Stimulated activated CD4-positive, alpha-beta T cell treated with anti-CD3 and anti-CD28 coated beads, Interleukin-1b, Interleukin-23, amount 100 ng/mL, for 4 hours (primary cell): ENCODE measurements at regions not wholly inside any gene's neighbourhood (a gene's known extent, or its start where the extent isn't known, plus 50 kb on each side); places are given as distances from the start of the nearest gene placed in this dataset.

Experiments
- DNase-seq, 2 donors: peaks; one replicate each; pipeline ENCODE4 v3.0.0-alpha.2; 2020; ENCODE audit warnings: low read depth in 2 of 2

DNA sequence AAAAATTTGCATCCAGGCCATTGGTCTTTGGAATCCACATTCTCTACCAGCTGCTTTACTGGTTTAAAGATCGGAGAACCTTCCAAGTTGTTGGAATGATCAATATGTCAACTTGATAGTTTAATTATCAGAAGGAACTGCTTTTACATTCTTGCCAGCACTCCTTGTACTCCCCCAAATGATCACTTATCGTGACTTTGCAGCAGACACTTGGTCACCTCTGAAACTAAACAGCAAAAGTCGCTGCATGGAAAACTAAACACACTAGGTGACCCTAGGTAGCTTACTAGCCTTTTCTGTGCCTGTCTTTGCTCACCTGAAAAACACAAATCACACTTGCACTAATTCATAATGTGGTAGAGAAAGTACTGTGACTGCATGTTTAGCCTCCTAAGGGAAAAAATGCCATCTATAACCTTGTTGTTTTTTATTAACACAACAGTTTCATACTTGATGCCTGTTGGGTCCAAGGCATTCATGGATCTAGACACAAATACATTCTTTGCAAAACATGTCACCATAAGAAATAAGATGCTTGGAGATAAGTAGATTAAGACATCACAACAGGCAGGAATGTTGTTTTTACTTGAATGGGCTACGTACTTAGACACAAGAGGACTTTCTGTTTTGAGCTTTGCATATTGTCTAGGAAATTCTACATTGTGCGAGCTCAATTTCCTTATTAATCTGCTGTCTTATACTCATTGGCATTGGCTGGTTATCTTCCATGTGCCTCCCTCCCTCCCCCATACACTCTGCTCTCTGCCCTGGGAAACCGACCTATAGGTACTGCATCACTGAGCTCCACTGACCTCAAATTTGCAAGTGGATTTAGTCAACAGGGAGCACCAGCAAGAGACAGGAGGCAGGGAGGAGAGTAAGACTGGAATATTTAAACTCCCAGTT lies 219.1 kb upstream of the STK17B start:
- DNase-seq, result no peak

GRCh38 chr2:196391149-196391479 lies 219.7 kb upstream of the STK17B start:
- DNase-seq, result no peak

- no peak for DNase-seq
Observed at GRCh38 chr2:196399096-196399495, 227.7 kb upstream of the STK17B start.

GRCh38 chr2:196399722-196400691 lies 228.6 kb upstream of the STK17B start:
- no peak for DNase-seq

GRCh38 chr2:196403471-196403870 lies 232.1 kb upstream of the STK17B start:
- DNase-seq, result no peak

- DNase-seq, result no peak
Observed at GRCh38 chr2:196404276-196404675, 232.9 kb upstream of the STK17B start.

- DNase-seq, result no peak
Observed at GRCh38 chr2:196407675-196408264, 231.7 kb upstream of the CCDC150 start.

DNA sequence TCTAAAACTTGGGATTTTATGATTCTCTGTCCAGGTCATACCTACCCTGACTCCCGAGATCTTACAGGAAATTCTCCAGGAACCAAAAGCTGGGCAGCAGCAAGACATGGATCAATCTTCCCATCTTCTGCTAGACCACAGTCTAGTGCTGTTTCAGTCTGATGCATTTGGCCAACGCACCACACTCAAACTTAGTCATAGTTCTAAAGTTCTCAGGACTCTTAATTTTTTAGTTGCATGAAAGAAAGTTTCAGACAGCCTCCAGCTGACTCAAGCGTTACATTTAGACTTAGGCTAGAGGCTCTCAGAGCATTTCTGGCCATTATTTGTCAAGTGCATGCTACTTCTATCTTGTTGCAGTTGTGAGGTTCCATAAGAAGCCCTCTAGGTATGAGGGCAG lies 230.1 kb upstream of the CCDC150 start:
- no peak for DNase-seq

DNA sequence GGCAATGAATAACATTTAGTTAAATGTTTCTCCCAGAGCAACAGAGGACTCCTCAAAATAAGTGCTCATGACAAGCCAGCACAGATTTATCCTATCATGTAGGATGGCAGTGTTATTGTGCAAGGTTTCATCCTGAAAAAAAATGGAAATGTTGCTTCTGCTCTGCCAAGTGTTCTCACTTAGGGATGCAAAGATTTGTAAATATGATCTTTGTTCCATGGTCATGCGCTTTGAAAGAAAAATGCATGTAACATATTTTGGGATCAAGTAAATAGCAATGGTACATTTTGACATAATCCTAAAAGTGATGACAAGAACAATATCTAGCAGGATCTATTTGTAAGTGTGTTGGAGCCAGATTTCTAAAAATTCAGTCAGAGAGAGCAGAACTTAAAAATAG lies 229.5 kb upstream of the CCDC150 start:
- DNase-seq, result no peak

- DNase-seq, result no peak
Observed at GRCh38 chr2:196413821-196414274, 225.7 kb upstream of the CCDC150 start.

DNA sequence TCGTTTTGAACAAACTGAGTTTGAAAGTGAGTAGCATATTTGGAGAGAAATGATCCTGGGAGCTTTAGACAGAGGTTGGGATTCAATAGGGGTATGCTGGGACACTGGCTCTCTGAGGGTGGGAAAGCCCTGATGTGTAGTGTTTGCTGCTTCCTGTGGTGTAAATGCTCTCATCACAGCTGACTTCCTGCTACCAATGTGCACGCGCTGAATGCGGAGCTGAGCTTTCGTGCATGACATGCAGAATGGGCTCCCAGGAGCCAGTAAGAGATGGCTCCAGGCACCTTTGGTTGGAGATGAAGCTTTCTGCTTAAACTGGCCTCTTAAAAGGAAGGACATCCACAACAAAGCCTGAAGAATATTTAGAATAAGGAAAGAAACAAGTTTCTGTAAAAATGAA lies 224.1 kb upstream of the CCDC150 start:
- DNase-seq, result no peak

DNA sequence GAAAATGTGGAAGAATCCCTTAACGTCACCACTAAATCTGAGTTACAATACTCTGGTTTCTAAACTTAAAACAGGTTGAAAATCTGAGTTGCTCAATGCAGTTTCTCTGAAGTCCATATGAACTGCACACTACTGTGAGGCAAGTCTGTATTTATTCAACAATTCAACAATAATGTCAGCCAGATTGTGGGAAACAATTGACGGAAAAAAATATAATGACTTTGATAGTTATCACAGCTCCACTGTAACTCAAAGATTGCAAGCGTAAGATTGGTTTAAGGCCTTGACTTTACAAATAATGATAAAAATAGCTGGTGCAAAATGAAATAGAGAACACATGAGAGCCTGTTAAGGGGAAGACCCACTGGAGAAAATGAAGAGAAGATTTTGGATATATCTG lies 219.4 kb upstream of the CCDC150 start:
- no peak for DNase-seq

GRCh38 chr2:196421880-196422279 lies 217.6 kb upstream of the CCDC150 start:
- no peak for DNase-seq

DNA sequence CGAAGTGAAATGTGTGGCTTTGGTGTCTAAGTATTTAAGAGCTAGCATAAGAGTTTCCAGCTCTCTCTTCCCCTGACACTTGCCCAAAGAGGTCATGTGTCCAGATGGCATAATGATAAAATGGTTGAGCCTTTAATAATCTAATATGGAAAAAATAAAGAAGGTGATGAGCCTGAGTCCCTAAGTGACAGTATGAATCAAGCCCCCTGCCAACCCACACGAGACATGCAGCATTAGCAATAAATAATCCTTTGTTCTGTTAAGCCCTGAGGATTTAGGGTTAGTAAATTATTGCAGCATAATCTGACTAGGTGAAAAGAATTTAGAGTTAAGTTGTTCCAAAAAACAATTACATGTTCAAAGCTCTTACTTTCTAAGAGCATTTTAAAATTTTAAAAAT lies 217.2 kb upstream of the CCDC150 start:
- DNase-seq, result no peak

GRCh38 chr2:196426122-196426521 lies 213.4 kb upstream of the CCDC150 start:
- DNase-seq, result no peak

- DNase-seq, result no peak
Observed at GRCh38 chr2:196427986-196428634, 211.4 kb upstream of the CCDC150 start.

DNA sequence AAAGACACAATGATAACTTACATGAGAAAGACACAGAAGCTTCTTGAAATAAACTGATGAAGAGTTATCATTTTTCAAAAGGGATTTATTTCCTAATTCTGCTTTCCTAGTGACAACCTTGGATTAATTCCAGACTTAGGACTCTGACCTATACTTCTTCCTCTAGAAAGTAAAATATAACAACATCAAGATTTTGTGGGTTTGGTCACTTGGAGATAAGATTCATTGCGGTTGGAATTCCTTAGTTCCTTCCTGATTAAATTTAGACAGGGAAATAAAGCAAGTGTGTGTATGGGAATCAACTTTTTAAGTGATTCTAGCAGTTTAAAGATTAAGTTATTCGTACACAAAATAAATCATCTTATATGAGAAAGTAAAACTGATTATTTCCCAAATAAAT lies 208.4 kb upstream of the CCDC150 start:
- DNase-seq, result no peak

GRCh38 chr2:196431957-196432356 lies 207.6 kb upstream of the CCDC150 start:
- DNase-seq, result no peak

GRCh38 chr2:196433116-196433515 lies 206.4 kb upstream of the CCDC150 start:
- DNase-seq, result no peak

DNA sequence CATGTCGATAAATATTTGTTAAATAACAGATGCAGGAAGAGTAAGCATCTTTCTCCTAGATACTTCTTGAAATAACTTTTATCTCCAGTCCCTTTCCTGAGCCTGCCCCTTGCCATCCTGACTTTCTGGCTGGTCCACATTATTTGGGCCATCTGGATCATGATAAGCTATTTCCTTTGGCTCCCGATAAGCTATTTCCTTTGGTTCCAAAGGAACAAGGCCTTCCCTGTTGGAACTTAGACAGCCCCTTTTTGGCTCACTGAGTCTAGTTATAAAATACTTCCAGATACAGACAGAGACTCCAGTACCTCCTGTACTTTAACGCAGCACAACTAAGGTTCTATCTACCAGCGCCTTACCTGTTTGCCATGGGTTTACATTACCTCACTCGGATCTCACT lies 205.3 kb upstream of the CCDC150 start:
- DNase-seq, result no peak

DNA sequence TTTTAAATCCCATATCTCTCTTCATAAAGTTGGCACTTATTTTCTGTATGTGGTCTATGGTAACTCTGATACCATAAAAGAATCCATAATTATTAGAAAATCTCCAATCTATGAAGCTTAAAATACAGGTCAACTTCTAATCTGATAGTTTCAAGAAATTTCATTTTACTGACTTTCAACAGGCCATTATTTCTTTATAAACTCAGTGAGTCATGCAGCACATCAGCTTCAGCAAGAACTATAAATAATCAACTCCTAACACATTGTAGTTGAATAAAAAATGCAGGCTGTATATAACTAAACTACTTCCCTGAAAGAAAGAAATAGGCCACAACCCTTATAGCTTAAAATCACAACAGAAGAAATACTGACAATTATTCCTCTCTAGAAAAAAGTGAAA lies 204.3 kb upstream of the CCDC150 start:
- no peak for DNase-seq

GRCh38 chr2:196437626-196438025 lies 201.9 kb upstream of the CCDC150 start:
- DNase-seq, result no peak
